GM18907 (cell line): ENCODE measurements at regions not wholly inside any gene's neighbourhood (a gene's known extent, or its start where the extent isn't known, plus 50 kb on each side); places are given as distances from the start of the nearest gene placed in this dataset.

ENCODE experiments used
- ATAC-seq: cut with Tn5 transposase; IDR thresholded peaks from one replicate; pipeline ENCODE4 v1.9.1; 2021; ENCODE audit warnings: mild to moderate bottlenecking, moderate library complexity; ENCODE audit not compliant: unreplicated experiment

DNA sequence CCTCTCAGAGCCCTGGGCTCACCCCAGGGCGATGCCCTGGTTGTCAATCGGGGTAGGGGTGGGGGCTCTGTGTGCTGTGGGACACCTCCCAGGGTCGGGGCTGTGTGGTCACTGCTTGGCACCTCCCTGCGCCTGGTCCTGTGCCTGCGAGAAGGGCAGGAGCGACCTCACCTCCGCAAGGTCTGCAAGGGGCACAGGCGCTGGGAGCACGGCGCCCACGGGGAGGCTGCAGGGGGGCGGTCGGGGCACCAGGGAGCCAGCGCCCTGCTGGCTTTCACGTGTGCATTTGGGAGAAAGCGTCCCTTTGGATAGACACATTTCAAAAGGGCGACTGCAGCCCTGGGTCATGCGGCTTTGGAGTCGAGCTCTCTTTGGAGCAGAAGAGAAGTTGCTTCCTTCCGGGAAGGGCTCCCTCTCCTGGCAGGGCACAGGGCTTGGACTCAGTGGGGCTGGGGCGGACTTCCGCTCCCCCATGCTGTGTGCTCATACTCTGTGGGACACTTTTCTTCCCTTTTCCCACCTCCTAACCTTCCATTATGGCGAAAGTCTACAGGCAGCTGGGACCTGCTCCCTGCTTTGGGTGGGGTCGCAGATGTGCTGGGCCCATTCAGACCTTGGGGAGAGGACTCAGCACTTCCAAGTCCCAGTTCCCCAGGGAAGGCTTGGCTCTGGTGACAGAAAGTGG lies 52.9 kb upstream of the SLC28A3 start:
- ATAC-seq: no peak

DNA sequence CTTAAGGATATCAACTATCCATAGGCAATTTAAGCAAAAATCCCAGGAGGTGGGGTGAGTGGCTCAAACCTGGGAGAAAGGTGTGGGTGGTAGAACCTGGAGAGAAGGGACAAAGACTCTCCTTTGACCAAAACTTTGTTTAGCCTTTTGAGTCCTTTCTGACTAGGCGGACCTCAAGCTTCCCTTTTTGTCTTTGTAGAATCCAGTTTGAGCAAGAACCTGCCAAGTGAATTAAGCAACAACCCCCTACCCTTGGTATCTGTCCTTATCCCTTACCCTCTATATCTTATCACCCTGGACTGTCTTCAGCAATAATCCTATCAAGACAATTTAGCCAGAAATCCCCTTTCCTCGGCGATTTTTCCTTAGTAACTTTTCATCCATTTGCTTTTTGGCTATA lies 53.5 kb upstream of the SLC28A3 start:
- no peak for ATAC-seq

DNA sequence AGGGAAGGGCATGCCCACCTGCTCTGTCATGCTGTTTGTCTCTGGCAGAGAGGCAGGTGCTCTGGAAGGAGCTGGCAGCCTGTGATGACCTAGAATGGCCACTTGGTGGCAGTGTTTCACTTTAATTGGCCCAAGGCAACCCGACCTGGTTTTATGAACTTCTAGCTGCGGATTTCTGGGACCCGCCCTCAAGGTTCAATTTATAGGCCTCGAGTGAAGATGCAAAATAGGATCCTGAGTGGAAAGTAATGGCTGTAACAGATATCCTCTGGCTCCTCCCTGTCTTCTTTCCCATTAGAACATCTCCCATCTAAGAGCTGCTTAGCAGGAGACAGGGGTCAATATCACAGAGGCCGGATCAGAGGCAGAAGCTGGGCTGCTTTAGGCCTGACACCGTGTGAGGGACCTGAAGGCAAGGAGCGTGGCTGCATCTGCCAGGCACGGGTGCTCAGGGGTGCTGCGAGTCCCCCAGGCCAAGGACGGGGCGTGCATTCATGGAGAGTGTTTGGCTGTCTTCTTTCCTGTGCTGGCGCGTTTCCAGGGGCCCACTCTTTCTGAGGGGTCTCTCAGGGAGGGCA lies 56.7 kb upstream of the SLC28A3 start:
- ATAC-seq: peak; percentile 85

DNA sequence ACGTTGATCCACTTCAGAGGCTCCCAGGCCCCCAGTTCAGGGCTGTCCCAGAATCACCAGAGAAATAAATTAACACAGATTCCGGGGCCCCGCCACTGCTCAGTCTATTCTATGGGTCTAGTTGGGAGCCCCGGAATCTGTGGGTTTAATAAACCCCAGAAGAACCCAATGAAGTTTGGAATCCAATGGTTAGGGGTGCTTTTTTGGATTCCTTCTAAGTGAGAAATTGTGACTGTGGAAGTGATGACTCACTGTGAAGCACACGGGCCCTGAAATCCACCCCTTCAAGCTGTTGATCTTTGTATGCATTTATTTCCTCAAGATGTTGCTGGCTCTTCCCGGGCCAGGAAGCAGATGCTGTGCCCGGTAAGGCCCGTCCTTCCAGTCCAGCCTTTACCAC lies 57.3 kb upstream of the SLC28A3 start:
- ATAC-seq: peak; percentile 5

DNA sequence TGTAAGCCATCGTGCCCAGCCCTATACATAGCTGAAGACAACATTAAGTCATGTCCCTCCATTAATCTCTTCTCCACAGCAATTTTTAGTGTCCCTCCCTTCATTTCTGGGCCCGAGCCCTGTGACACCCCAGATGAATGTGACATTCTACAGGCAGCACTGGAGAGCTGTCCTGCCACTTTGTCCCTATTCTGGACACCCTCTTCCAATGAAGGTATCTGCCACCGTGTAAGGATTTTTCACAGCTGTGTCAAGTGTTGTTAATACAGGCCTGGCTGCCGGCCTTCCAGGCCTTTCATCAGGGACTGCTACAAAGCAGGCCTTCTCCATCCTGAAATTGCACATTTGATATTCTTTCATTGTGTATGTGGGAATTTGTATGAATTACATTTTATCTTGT lies 62.0 kb upstream of the SLC28A3 start:
- ATAC-seq: no peak

DNA sequence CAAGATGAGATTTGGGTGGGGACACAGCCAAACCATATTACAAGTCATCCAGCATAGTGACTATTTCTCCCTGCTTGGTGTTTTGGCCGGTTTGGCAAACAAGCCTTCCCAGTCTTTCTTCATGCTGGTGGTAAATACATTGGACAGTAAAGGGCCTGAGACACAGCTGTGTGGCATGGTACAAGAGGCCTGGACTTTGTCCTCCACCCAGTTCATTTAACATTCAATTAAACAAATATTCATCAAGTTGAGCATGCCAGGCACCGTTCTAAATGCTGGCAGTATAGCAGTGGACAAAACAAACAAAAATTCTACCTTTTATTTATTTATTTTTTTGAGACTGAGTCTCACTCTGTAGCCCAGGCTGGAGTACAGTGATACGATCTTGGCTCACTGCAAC lies 62.7 kb upstream of the SLC28A3 start:
- ATAC-seq: no peak

DNA sequence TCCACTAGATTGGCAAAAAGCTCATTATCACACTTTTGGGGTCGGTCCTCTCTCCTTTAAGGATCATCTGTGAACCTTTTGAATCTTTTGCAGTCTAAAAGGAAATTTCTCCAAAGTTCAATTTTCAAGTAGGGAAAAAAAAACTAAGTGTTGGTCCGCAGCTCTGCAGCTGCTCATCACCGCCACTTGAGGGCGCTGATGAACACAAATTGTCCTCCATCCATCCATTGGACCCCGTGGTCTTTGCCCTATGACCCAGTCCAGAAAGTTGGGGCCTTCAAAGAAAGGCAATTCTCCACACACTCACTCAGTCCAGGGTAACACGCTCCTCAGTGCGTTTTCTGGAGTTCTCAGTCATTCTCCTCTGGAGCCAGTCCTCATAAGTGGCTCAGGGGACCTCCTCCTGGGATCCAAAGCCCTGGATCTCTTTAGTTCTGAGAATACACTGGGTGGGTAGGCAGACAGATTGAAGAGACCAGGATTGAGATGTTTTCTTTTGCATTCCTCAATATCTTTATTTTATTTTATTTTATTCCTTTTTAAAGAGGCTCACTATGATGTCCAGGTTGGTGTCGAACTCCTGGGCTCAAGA lies 63.6 kb upstream of the SLC28A3 start:
- peak; percentile 45 for ATAC-seq

DNA sequence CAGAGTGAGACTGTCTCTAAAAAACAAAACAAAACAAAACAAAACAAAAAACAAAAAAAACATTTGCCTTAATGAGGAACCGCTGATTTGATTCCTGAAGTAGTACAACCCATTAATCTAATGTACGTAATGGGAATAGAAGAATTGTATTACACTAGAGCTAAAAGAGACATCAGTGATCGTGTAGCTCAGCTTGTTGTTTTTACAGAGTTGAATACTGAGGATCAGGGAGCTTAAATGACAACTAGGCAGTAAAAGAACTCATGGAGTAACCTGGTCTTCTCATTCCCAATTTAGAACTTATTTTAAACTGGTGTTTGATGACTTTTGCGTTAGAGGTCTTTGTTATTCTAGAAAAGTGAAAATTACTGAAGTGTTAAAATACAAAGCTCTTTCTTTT lies 65.1 kb upstream of the SLC28A3 start:
- ATAC-seq: no peak

DNA sequence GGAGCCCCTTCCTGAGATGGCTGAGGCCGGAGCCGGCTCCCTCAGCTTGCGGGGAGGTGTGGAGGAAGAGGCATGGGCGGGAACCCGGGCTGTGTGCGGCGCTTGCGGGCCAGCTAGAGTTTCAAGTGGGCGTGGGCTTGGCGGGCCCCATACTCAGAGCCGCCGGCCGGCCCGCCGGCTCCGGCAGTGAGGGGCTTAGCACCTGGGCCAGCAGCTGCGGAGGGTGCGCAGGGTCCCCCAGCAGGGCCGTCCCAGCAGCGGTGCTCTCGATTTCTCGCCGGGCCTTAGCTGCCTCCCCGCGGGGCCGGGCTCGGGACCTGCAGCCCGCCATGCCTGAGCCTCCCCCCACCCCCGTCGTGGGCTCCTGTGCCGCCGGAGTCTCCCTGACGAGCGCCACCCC lies 67.9 kb upstream of the SLC28A3 start:
- no peak for ATAC-seq

DNA sequence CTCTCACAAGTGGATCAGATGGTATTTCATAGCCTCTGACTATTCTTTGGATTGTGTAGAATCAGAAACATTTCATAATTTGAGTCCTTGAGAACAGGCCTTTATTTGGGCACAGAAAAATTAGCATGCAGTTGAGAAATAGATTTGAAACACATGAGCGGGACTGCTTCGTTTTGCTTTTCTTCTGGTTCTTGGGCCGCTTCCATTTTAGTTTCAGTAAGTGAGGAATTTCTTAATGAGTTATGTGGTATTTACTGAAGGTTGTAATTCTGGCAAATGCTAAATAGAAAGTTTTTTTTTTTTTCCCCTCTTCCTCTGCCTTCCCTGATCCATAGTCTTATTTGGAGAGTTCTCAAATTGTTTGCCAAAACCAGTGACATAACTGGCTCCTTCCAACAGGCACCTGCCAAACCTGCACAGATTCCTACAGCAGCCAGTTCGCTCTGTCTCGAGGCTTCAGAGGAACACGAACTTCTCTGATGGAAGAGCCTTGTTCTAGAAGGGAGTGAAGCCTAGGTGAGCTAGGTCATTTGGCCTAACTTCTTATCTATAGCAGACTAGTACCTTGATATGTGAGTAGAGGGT lies 71.2 kb upstream of the SLC28A3 start:
- ATAC-seq: no peak

DNA sequence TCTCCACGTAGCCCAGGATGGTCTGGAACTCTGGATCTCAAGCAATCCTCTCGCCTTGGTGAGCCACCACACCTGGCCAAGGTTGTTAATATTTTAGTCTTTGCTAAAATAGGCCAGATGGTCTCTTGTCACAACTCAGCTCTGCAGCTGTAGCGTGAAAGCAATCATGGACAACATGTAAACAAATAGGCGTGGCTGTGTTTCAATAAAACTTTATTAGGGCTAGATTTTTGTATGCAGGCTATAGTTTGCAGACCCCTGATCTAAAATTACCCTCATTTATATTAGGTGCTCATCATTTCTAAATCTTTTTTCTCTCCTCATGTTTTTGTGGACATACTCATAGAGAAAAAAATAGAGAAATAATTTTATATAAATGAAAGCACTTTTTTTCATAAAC lies 72.1 kb upstream of the SLC28A3 start:
- no peak for ATAC-seq

DNA sequence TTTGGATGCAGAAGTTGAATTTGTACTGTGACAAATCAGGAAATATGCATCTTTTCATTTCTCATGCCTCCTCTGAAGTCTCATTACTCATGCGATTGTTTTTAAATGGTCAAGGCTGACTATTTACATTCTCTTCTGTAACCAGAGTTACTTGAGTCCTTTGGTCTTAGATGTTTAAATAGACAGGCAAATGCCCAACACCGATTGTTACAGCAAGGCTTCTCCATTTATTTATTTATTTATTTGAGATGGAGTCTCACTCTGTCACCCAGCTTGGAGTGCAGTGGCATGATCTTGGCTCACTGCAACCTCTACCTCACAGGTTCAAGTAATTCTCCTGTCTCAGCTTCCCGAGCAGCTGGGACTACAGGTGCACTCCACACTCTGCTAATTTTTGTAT lies 72.7 kb upstream of the SLC28A3 start:
- ATAC-seq: no peak

DNA sequence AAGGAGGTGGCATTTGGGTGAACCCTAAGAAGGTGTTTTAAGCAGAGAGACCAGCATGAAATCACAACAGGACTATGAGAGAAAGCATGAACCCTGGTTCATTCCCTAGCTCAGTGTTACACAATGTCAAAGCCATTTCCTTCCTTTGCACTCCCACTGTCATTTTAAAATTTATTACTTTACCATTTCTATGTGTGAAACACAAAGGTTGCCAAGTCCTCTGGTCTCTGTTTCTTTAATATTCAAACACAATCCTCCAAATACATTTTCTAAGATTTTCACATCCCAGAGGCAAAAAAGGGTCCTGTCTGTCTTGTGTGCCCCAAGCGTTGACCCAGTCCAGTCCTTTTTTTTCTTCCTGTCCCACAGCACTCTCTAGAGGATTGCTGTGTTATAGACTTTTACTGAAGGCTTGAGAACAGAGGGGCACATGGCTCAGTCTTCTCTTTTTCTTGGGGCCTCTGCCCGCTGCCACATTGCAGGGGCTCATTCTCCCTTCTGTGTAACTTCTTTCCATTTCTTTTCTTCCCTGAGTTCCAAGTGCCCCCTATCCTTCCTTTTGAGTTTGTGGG lies 78.6 kb upstream of the SLC28A3 start:
- no peak for ATAC-seq

DNA sequence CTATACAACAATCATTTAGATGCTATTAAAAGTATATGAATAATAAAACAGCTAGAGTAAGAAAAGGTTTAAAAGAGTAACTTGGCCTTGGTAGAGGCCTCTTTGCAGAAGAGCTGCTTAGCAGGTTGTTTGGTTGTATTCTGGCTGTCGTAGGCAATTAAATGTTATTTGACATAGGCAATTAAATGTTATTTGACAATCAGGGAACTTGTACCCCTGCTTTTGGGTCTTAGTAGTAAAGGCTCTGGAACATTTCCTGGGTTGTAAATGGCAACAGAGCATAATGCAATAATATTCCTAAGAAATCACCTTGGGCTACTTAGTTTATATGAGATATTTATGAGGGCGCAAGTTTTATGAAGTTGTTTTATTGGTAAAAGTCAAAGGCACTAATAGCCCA lies 84.4 kb upstream of the SLC28A3 start:
- no peak for ATAC-seq

DNA sequence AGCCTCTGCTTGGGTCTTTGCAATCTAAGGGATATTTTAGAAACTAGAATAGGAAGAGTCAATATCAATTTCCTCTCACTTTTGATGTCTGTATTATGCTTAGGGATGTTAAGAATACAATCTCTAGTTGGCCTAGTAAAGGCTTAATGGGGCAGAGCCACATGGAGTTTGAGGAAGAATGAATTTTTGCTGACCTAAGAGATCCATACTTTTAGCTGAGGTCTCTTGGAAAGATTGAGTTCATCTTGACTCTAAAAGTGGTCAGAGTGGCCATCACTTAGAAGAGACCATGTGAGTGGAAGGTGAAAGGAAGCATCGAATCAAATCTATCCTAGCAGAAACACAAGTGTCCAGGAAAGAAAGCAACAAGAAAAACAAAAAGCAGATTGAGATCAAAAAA lies 92.2 kb upstream of the SLC28A3 start:
- no peak for ATAC-seq

DNA sequence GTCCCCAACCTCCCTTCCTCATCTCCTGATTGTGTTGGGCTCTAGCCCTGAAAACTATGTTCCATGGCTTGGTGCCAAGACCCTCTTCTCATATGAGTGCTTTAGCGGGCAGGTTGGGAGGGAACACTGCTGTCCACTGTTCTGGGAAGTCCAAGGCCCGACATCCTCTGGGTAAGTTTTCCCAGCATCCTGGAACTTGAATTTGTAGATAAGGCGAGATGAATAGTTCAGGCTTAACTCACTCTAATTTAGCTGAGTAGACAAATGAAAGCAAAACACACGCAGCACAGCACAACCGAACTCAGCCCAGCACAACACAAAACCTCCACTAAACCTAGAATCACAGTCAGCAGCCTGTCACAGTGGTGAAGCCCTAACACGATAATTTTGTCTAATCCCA lies 95.3 kb upstream of the SLC28A3 start:
- ATAC-seq: no peak

DNA sequence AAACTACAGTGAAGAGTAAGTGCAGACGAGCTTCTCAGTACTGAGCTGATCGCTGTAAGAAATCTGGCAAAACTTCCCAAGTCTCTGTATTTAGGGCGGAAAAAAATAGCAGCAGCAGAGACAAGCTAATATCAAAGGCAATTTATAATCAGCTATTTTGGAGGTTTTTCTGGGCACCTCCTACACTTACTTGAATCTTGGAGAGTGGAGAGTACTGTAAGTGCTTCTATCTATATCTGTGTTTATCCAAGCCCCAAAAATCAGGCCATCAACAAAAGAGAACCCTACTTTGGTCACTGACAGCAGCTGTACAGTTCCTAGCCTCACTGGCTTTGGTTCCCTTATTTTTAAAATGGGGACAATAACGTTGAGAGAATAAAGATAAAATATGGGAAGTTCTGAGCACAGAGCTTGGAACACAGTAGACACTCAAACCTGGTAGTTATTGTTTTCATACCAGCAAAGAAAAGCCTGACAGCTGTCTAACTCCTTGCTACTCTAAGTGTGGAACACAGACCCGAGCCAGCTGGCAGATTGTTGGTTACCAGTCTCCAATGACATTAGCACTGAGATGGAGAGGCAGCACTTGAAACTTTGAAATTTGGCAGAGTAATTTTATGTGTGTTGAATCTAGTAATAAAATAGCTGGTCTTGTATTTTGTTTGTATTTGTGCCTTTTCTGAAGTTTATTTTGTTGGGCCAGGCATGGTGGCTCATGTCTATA lies 96.0 kb upstream of the SLC28A3 start:
- ATAC-seq: no peak

DNA sequence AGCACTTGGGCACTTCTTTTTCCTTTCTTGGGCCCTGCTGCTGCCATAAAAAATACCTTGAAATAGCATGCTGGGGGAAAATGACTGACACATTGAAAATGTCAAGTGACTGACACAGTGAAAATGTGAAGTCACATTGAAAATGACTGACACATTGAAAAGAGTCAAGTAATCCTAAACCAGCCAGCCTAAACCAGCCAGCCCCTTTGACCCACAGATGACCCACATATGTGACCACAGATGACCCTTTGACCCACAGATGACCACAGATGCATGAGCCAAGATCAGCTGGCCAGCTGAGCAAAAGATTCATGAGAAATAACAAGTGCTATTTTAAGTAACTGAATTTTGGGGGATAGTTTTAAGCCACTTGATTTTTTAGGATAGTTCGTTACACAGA lies 97.8 kb upstream of the SLC28A3 start:
- no peak for ATAC-seq

DNA sequence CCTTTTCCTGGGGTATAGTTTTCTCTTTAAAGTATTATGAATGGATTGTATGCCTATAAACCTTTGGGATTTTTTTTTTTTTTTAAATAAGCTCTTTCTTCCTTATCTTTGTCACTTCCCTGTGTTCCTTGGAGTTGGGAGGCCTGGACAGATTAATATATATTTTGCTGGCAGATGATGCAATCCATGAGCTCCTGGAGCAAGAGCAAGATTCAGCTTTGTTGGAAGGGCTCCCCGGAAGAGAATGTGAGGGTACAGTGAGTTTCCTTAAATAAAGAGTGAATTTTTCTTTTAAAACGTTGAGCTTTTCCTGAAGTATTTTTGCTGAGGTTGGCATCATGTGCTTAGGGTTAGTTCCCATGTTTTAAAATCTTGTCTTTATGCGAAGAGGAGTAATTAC lies 98.7 kb upstream of the SLC28A3 start:
- no peak for ATAC-seq

DNA sequence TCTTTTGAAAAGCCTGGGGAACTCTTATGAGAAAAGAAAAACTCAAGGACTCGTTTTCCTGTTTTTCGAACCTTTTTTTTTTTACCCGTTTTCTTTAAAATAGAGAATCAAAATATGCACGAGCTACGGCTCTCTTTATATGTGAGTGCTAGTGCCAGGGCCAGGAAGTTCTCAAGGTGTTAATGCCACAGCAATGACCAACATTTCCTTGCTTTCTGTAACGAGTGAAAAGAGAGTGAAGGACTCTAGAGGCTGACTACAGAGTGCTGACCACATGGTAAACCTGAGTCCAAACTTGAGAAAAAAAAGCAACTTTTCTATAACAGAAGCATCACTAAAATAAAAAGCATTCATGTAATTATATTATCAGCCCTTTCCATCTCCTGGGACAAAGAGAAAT lies 102.2 kb upstream of the SLC28A3 start:
- no peak for ATAC-seq

DNA sequence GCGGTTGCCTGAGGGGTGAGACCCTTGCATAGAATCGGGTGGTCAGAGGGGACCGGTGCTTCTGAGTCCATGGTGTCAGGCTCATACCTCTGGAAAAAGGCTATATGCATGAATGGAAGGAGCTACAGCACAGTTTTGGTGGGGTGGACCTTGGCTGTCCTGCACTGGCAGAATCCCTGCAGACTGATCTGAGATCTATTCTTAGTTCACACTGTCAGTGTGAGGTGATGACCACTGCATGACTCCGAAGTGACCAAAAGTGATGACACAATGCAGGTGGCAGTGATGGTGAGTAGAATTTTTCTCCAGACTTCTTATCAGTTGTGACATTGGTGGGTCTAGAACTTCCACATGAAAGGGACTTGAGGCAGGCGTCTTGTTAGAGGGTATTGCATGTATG lies 105.2 kb upstream of the SLC28A3 start:
- no peak for ATAC-seq
